H1 (cell line): ENCODE measurements at regions not wholly inside any gene's neighbourhood (a gene's known extent, or its start where the extent isn't known, plus 50 kb on each side); places are given as distances from the start of the nearest gene placed in this dataset.

Source experiments
- CTCF ChIA-PET: fragments of 300-600 bp; sonication (Branson Sonifier 250); formaldehyde crosslinking; loops from one replicate; lab custom pipeline; 2021; ENCODE audit not compliant: partially characterized antibody; lab: Charles Lee
- POLR2A ChIA-PET: fragments of 300-600 bp; sonication (Branson Sonifier 250); formaldehyde crosslinking; loops from one replicate; lab custom pipeline; 2021; ENCODE audit warnings: inconsistent platforms; ENCODE audit not compliant: partially characterized antibody; lab: Charles Lee
- DNase-seq, 2 experiments: peaks; one replicate each; pipeline versions ENCODE4 v3.0.0 to v3.0.0-alpha.2; 2010 to 2022; ENCODE audit warnings: low spot score in 2 of 2, low read depth in 1 of 2, mixed read lengths in 1 of 2
- FAIRE-seq: peaks from 2 replicates; lab custom pipeline; 2011; peaks lifted over from hg19 to GRCh38; lab: Jason Lieb, UNC
- H2AFZ ChIP-seq: 2 replicates; pipeline ENCODE4 v1.8.1; 2012; ENCODE audit warnings: low read length, inconsistent platforms
- H2AK5ac ChIP-seq: 2 replicates; pipeline ENCODE4 v1.6.1; 2013; ENCODE audit warnings: low read depth, low read length
- H2BK120ac ChIP-seq: replicated peaks from 2 replicates; pipeline ENCODE3; 2013; ENCODE audit warnings: low read depth, low read length, inconsistent platforms
- H2BK12ac ChIP-seq: 2 replicates; pipeline ENCODE4 v1.6.1; 2013; ENCODE audit warnings: low read depth, low read length
- H2BK15ac ChIP-seq: 2 replicates; pipeline ENCODE4 v1.6.1; 2013; ENCODE audit warnings: low read length
- H2BK20ac ChIP-seq: 2 replicates; pipeline ENCODE4 v1.6.1; 2013; ENCODE audit warnings: low read length
- H2BK5ac ChIP-seq: 2 replicates; pipeline ENCODE4 v1.6.1; 2013; ENCODE audit warnings: low read depth, low read length
- H3K14ac ChIP-seq: 2 replicates; pipeline ENCODE4 v1.6.1; 2013; ENCODE audit warnings: inconsistent platforms; ENCODE audit not compliant: insufficient read length
- H3K18ac ChIP-seq: 2 replicates; pipeline ENCODE4 v1.6.1; 2013; ENCODE audit warnings: low read length; ENCODE audit errors: extremely low read depth
- H3K23ac ChIP-seq: 2 replicates; pipeline ENCODE4 v1.6.1; 2013; ENCODE audit warnings: inconsistent platforms; ENCODE audit not compliant: insufficient read length
- H3K23me2 ChIP-seq: 2 replicates; pipeline ENCODE4 v1.6.1; 2013; ENCODE audit warnings: low read depth, low read length
- H3K27ac ChIP-seq: 2 replicates; pipeline ENCODE4 v1.6.1; 2011; ENCODE audit warnings: low read depth, low read length, inconsistent platforms
- H3K27me3 ChIP-seq, 4 experiments: replicated peaks in 1 of 4; 1 replicate in 1 of 4; 2 replicates in 3 of 4; pipeline versions ENCODE4 v1.6.1 to v1.8.1; 2011 to 2013; ENCODE audit warnings: low read length in 3 of 4, mild to moderate bottlenecking in 3 of 4, inconsistent platforms in 2 of 4, mixed read lengths in 2 of 4, moderate library complexity in 1 of 4; ENCODE audit not compliant: control insufficient read depth in 3 of 4, insufficient read depth in 3 of 4; ENCODE audit errors: extremely low read depth in 1 of 4
- H3K36me3 ChIP-seq, 4 experiments: 2 replicates each; pipeline versions ENCODE4 v1.6.1 to v1.8.1; 2011 to 2013; ENCODE audit warnings: mild to moderate bottlenecking in 4 of 4, low read length in 3 of 4, moderate library complexity in 2 of 4, control low read depth in 1 of 4, inconsistent platforms in 1 of 4; ENCODE audit not compliant: insufficient read depth in 4 of 4, control insufficient read depth in 2 of 4
- H3K4ac ChIP-seq: replicated peaks from 2 replicates; pipeline ENCODE3; 2013; ENCODE audit warnings: low read length, low read depth, mixed read lengths, inconsistent platforms; ENCODE audit not compliant: insufficient read length
- H3K4me1 ChIP-seq, 4 experiments: replicated peaks in 1 of 4; 1 replicate in 1 of 4; 2 replicates in 3 of 4; pipeline versions ENCODE4 v1.6.1 to v1.8.1; 2011 to 2013; ENCODE audit warnings: low read length in 3 of 4, inconsistent platforms in 2 of 4, mixed read lengths in 1 of 4; ENCODE audit not compliant: insufficient read depth in 4 of 4, control insufficient read depth in 3 of 4
- H3K4me2 ChIP-seq, 2 experiments: 2 replicates each; pipeline versions ENCODE4 v1.6.1 to v1.8.1; 2011 to 2013; ENCODE audit warnings: low read depth in 2 of 2, low read length in 2 of 2, control low read depth in 1 of 2, inconsistent platforms in 1 of 2, mild to moderate bottlenecking in 1 of 2; ENCODE audit not compliant: insufficient read depth in 1 of 2
- H3K4me3 ChIP-seq, 4 experiments: fragments of 200-600, 300-600 bp in 1 of 4; sonication (generic), shearing (Covaris generic), sonication (Bioruptor Twin) in 1 of 4; 2 replicates each; pipeline versions ENCODE4 v1.5.1 to v1.8.1; 2011 to 2016; ENCODE audit warnings: low read length in 4 of 4, low read depth in 3 of 4, control low read depth in 2 of 4, inconsistent platforms in 2 of 4, mild to moderate bottlenecking in 2 of 4, mixed read lengths in 1 of 4, moderate library complexity in 1 of 4; ENCODE audit not compliant: insufficient read depth in 2 of 4; ENCODE audit errors: extremely low read depth in 1 of 4
- H3K56ac ChIP-seq: replicated peaks from 2 replicates; pipeline ENCODE3; 2013; ENCODE audit warnings: low read depth, mild to moderate bottlenecking, mixed read lengths, low read length, inconsistent platforms; ENCODE audit not compliant: insufficient read length
- H3K79me1 ChIP-seq: 2 replicates; pipeline ENCODE4 v1.6.1; 2013; ENCODE audit warnings: low read depth, low read length, control low read depth
- H3K79me2 ChIP-seq, 2 experiments: 2 replicates each; pipeline versions ENCODE4 v1.6.1 to v1.8.1; 2012 to 2013; ENCODE audit warnings: low read length in 2 of 2, mild to moderate bottlenecking in 2 of 2, inconsistent platforms in 1 of 2; ENCODE audit not compliant: insufficient read depth in 2 of 2, control insufficient read depth in 1 of 2
- H3K9ac ChIP-seq, 4 experiments: replicated peaks in 1 of 4; 1 replicate in 1 of 4; 2 replicates in 3 of 4; pipeline versions ENCODE4 v1.6.1 to v1.8.1; 2011 to 2013; ENCODE audit warnings: low read depth in 3 of 4, low read length in 3 of 4, control low read depth in 2 of 4, mild to moderate bottlenecking in 2 of 4, moderate library complexity in 2 of 4, inconsistent platforms in 1 of 4; ENCODE audit errors: extremely low read depth in 1 of 4
- H3K9me3 ChIP-seq, 2 experiments: 2 replicates each; pipeline versions ENCODE4 v1.6.1 to v1.8.1; 2012 to 2013; ENCODE audit warnings: mild to moderate bottlenecking in 2 of 2, moderate library complexity in 2 of 2, control low read depth in 1 of 2, inconsistent platforms in 1 of 2, low read depth in 1 of 2, low read length in 1 of 2, mixed read lengths in 1 of 2; ENCODE audit not compliant: insufficient read depth in 2 of 2
- H4K20me1 ChIP-seq, 2 experiments: replicated peaks in 1 of 2; 2 replicates each; pipeline versions ENCODE3 to v1.8.1; 2011 to 2013; ENCODE audit warnings: inconsistent platforms in 2 of 2, low read length in 2 of 2, mild to moderate bottlenecking in 1 of 2; ENCODE audit not compliant: insufficient read depth in 2 of 2, control insufficient read depth in 1 of 2
- H4K5ac ChIP-seq: 2 replicates; pipeline ENCODE4 v1.6.1; 2013; ENCODE audit warnings: low read length, low read depth, mixed read lengths, inconsistent platforms; ENCODE audit not compliant: insufficient read length
- H4K8ac ChIP-seq: 2 replicates; pipeline ENCODE4 v1.8.0; 2013; ENCODE audit warnings: mild to moderate bottlenecking, moderate library complexity, low read length, inconsistent platforms; ENCODE audit not compliant: insufficient read depth; ENCODE audit errors: extremely low read depth
- H4K91ac ChIP-seq: replicated peaks from 2 replicates; pipeline ENCODE3; 2013; ENCODE audit warnings: low read length, mixed read lengths, inconsistent platforms; ENCODE audit not compliant: insufficient read length
- BACH1 ChIP-seq: IDR thresholded peaks from 2 replicates; pipeline ENCODE4 v1.6.1; 2012; ENCODE audit warnings: low read length, improper control_type of control experiment
- EGR1 ChIP-seq: IDR thresholded peaks from 2 replicates; pipeline ENCODE4 v1.6.1; 2011; ENCODE audit warnings: low read depth, low read length, borderline replicate concordance
- EP300 ChIP-seq, 2 experiments: IDR thresholded peaks; 1 replicate in 1 of 2; 2 replicates in 1 of 2; pipeline ENCODE4 v1.6.1; 2011 to 2012; ENCODE audit warnings: low read depth in 2 of 2, low read length in 2 of 2, mild to moderate bottlenecking in 2 of 2, borderline replicate concordance in 1 of 2, inconsistent platforms in 1 of 2, moderate library complexity in 1 of 2
- EZH2 ChIP-seq: fragments of 200-600 bp; sonication (generic); IDR thresholded peaks from 2 replicates; pipeline ENCODE4 v1.7.1; 2012; ENCODE audit warnings: low read depth, mild to moderate bottlenecking, moderate library complexity, low read length, inconsistent platforms; ENCODE audit not compliant: severe bottlenecking
- FOSL1 ChIP-seq: IDR thresholded peaks from 2 replicates; pipeline ENCODE4 v1.6.1; 2011; ENCODE audit warnings: mild to moderate bottlenecking, low read depth, low read length, moderate library complexity; ENCODE audit not compliant: insufficient read depth
- GABPA ChIP-seq: IDR thresholded peaks from 2 replicates; pipeline ENCODE4 v1.6.1; 2011; ENCODE audit warnings: mild to moderate bottlenecking, low read length, moderate library complexity, borderline replicate concordance; ENCODE audit not compliant: insufficient read depth
- POLR2A ChIP-seq, 2 experiments: IDR thresholded peaks; 1 replicate in 1 of 2; 2 replicates in 1 of 2; pipeline ENCODE4 v1.6.1; 2011; ENCODE audit warnings: low read depth in 2 of 2, low read length in 2 of 2, mild to moderate bottlenecking in 2 of 2; ENCODE audit errors: control extremely low read depth in 1 of 2
- POU5F1 ChIP-seq: IDR thresholded peaks from 2 replicates; pipeline ENCODE4 v1.6.1; 2011; ENCODE audit warnings: low read depth, mild to moderate bottlenecking, low read length, moderate library complexity
- RBBP5 ChIP-seq: IDR thresholded peaks from 2 replicates; pipeline ENCODE4 v1.7.1; 2012; ENCODE audit warnings: low read depth, mild to moderate bottlenecking, inconsistent platforms, low read length, moderate library complexity, borderline replicate concordance
- SRF ChIP-seq: IDR thresholded peaks from 2 replicates; pipeline ENCODE4 v1.6.1; 2011; ENCODE audit warnings: mild to moderate bottlenecking, low read depth, low read length, moderate library complexity
- TEAD4 ChIP-seq: IDR thresholded peaks from 2 replicates; pipeline ENCODE4 v1.6.1; 2012; ENCODE audit warnings: low read depth, low read length, inconsistent platforms, mixed read lengths
- YY1 ChIP-seq: IDR thresholded peaks from 2 replicates; pipeline ENCODE4 v1.6.1; 2011; ENCODE audit warnings: low read depth, mild to moderate bottlenecking, low read length
- WGBS, 2 experiments: shearing (Covaris generic) in 1 of 2; methylation state at CpG; one replicate each; pipeline versions ENCODE4 v1.1.6 to v1.1.7; 2013 to 2015; ENCODE audit warnings: low lambda C conversion rate in 2 of 2, mixed read lengths in 2 of 2, inconsistent platforms in 1 of 2, low coverage in 1 of 2, missing lambda C conversion rate in 1 of 2; ENCODE audit not compliant: insufficient replicate concordance in 2 of 2, insufficient coverage in 1 of 2, insufficient read length in 1 of 2; ENCODE audit errors: extremely low coverage in 1 of 2, missing lambda C conversion rate in 1 of 2; 5-methylcytosine and 5-hydroxymethylcytosine counted together
- TF ChIP-seq, protein P1 (sequence below), 3 experiments: IDR thresholded peaks; 1 replicate in 2 of 3; 2 replicates in 1 of 3; pipeline versions ENCODE4 v1.5.1 to v1.6.1; 2011; ENCODE audit warnings: low read length in 3 of 3, mild to moderate bottlenecking in 3 of 3, inconsistent platforms in 2 of 3, low read depth in 1 of 3, moderate library complexity in 1 of 3; ENCODE audit not compliant: insufficient read depth in 1 of 3; ENCODE audit errors: control extremely low read depth in 1 of 3

DNA sequence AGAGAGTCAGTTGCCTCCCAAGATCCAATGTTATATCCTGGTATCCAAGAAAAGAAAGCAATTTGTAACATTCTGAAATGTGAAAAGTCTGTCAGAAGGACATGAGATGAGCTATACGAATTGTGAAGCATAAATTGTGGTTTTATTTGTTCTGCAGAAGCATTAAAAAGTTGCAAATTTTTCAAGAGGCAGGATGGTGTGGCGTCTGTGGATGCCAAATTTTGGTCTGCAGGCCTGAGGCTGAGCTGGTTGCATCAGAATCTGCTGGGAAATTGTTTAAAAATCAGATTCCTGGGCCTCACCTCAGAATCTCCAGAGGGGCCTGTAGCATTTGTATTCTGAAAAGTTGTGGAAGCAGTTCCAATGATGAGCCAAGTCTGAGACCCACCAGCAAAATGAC is 284.7 kb downstream of the NUAK1 start:
- Histone ChIP-seq H3K4me2 (no peak overlapping the region), H4K8ac (no peak overlapping the region), H3K18ac (no peak overlapping the region), H3K36me3 (no peaks in the 10 kb centered on the region), H3K23ac (no peak overlapping the region), H2BK20ac (no peak overlapping the region), H3K4ac (no peak overlapping the region), H3K23me2 (no peaks in the 10 kb centered on the region; the same call in 1 of the 2 replicates), H3K9ac (no peak overlapping the region), H3K27ac (no peak overlapping the region), H3K4me1 (no peaks in the 10 kb centered on the region), H3K4me3 (no peak overlapping the region), H2AK5ac (no peak overlapping the region), H2BK12ac (no peak overlapping the region), H2BK5ac (no peak overlapping the region), H2BK120ac (no peak overlapping the region), H4K91ac (no peak overlapping the region), H3K56ac (no peak overlapping the region), H4K5ac (no peak overlapping the region), H3K27me3 (no peaks in the 10 kb centered on the region), H4K20me1 (peaks cover 0 to 2% of the 10 kb centered on the region in 2 experiments), H3K79me2 (no peaks in the 10 kb centered on the region), H3K9me3 (no peaks in the 10 kb centered on the region), H3K79me1 (no peaks in the 10 kb centered on the region), H2BK15ac (no peak overlapping the region), H3K14ac (no peak overlapping the region), H2AFZ (no peak overlapping the region)
- ChIA-PET POLR2A (no interaction called here), CTCF (interaction anchor here (1.4 kb wide), 1 partner anchor 149 kb away, joined by 4 read pairs; no protein-coding TSS in a partner anchor)
- DNase-seq (no peak), FAIRE-seq (no peak)
- 87% methylated on average over 2 of the region's 2 CpGs; no CpG with 5 or more reads in 1 of the 2 experiments for WGBS, 2 experiments
- TF ChIP-seq EGR1 (no peak), TEAD4 (no peak), EP300 (IDR thresholded peaks at IDR 0.05; ENCODE audit: borderline replicate concordance in 1 of 2, low read depth in 2 of 2, low read length in 2 of 2) (no peak), RBBP5 (no peak), GABPA (no peak), YY1 (no peak), FOSL1 (no peak), BACH1 (no peak), POLR2A (IDR thresholded peaks at IDR 0.05; ENCODE audit: control extremely low read depth in 1 of 2, low read depth in 2 of 2, low read length in 2 of 2) (no peak), EZH2 (no peak), SRF (no peak), POU5F1 (no peak)
- TF ChIP-seq, protein P1, sequence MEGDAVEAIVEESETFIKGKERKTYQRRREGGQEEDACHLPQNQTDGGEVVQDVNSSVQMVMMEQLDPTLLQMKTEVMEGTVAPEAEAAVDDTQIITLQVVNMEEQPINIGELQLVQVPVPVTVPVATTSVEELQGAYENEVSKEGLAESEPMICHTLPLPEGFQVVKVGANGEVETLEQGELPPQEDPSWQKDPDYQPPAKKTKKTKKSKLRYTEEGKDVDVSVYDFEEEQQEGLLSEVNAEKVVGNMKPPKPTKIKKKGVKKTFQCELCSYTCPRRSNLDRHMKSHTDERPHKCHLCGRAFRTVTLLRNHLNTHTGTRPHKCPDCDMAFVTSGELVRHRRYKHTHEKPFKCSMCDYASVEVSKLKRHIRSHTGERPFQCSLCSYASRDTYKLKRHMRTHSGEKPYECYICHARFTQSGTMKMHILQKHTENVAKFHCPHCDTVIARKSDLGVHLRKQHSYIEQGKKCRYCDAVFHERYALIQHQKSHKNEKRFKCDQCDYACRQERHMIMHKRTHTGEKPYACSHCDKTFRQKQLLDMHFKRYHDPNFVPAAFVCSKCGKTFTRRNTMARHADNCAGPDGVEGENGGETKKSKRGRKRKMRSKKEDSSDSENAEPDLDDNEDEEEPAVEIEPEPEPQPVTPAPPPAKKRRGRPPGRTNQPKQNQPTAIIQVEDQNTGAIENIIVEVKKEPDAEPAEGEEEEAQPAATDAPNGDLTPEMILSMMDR (IDR thresholded peaks at IDR 0.05; ENCODE audit: control extremely low read depth in 1 of 3, insufficient read depth in 1 of 3, low read depth in 1 of 3, low read length in 3 of 3) = no peak
